Prostate gland (tissue), 2 donors: ENCODE measurements at regions not wholly inside any gene's neighbourhood (a gene's known extent, or its start where the extent isn't known, plus 50 kb on each side); places are given as distances from the start of the nearest gene placed in this dataset.

Experiments used
- CTCF ChIP-seq, 4 experiments: fragments of 200-600 bp in 2 of 4; fragments of 450-650 bp in 2 of 4; sonication (generic) in 2 of 4; IDR thresholded peaks; 1 replicate in 3 of 4; 2 replicates in 1 of 4; pipeline ENCODE4 v1.5.1; 2016 to 2019; ENCODE audit warnings: antibody characterized with exemption in 4 of 4, mild to moderate bottlenecking in 2 of 4, moderate library complexity in 2 of 4
- POLR2AphosphoS5 ChIP-seq: sonication (generic); formaldehyde crosslinking; IDR thresholded peaks from one replicate; pipeline ENCODE4 v1.6.1; 2017; ENCODE audit warnings: antibody characterized with exemption

DNA sequence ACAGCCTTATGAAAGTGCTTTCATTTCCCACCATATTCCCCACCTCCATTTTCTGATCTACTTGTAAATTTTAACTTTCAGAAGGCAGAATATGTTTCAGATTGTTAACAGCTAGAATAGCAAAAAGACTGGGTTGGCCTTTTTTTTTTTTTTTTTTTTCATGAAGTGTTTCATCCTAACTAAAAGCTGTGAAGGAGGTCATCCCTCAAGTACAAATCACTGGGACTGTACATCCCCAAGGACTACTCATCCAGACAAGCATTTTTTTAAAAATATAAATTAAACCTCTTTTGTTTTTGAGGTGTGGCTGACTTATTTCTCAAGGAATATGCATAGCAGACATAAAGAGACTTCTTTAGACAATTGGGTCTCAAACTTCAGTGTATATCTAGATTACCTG is 542.1 kb upstream of the TUSC1 start:
- TF ChIP-seq POLR2AphosphoS5 (no peak), CTCF (IDR thresholded peaks at IDR 0.05) (no peak)
